Mesothelial cell of epicardium (in vitro differentiated cells): ENCODE measurements at regions not wholly inside any gene's neighbourhood (a gene's known extent, or its start where the extent isn't known, plus 50 kb on each side); places are given as distances from the start of the nearest gene placed in this dataset.

Experiments
- DNase-seq, 2 experiments: peaks; one replicate each; pipeline ENCODE4 v3.0.0; 2021; ENCODE audit warnings: low spot score in 2 of 2; ENCODE audit not compliant: unreplicated experiment in 2 of 2
- H3K27ac Mint-ChIP-seq: 2 replicates; pipeline ENCODE4 v1.8.0; 2021; ENCODE audit warnings: mixed read lengths
- H3K27me3 Mint-ChIP-seq: 2 replicates; pipeline ENCODE4 v1.8.0; 2021; ENCODE audit warnings: low read depth, mixed read lengths
- H3K36me3 Mint-ChIP-seq: 2 replicates; pipeline ENCODE4 v1.8.0; 2021; ENCODE audit warnings: mixed read lengths
- H3K4me1 Mint-ChIP-seq: 2 replicates; pipeline ENCODE4 v1.8.0; 2021; ENCODE audit warnings: mixed read lengths
- H3K4me3 Mint-ChIP-seq: 2 replicates; pipeline ENCODE4 v1.8.0; 2021; ENCODE audit warnings: mild to moderate bottlenecking, moderate library complexity, mixed read lengths
- H3K9me3 Mint-ChIP-seq: 2 replicates; pipeline ENCODE4 v1.8.0; 2021; ENCODE audit warnings: mixed read lengths
- TF ChIP-seq, protein P1 (sequence below): fragments of 200-600 bp; sonication (generic); IDR thresholded peaks from one replicate; pipeline ENCODE4 v1.5.0; 2021; ENCODE audit warnings: antibody characterized with exemption; ENCODE audit not compliant: unreplicated experiment

GRCh38 chr6:159595173-159595572, 97.9 kb downstream of the SOD2 start:
- Mint-ChIP-seq H3K36me3 (no peaks in the 10 kb centered on the region), H3K27ac (no peak overlapping the region)

DNA sequence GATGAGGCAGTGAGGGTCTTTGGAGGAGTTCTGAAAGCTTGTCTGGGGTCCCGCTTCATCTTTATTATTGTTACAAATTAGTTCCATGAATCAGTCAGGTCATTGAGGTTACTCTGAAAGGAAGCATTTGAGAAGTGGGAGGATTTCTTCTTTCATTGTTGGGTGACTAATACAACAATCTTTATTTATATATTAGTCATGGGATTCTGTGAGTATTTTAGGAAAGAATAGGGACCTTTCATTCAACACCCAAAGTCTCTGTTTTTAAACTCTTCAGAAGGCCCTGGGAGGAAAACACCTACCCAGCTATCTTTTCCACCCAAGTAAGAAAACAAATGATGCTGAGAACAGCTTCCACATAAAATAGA, 98.3 kb downstream of the SOD2 start:
- no peak overlapping the region for H3K27ac Mint-ChIP-seq
- H3K9me3 Mint-ChIP-seq: no peaks in the 10 kb centered on the region
- no peaks in the 10 kb centered on the region for H3K4me1 Mint-ChIP-seq
- TF ChIP-seq, protein P1, sequence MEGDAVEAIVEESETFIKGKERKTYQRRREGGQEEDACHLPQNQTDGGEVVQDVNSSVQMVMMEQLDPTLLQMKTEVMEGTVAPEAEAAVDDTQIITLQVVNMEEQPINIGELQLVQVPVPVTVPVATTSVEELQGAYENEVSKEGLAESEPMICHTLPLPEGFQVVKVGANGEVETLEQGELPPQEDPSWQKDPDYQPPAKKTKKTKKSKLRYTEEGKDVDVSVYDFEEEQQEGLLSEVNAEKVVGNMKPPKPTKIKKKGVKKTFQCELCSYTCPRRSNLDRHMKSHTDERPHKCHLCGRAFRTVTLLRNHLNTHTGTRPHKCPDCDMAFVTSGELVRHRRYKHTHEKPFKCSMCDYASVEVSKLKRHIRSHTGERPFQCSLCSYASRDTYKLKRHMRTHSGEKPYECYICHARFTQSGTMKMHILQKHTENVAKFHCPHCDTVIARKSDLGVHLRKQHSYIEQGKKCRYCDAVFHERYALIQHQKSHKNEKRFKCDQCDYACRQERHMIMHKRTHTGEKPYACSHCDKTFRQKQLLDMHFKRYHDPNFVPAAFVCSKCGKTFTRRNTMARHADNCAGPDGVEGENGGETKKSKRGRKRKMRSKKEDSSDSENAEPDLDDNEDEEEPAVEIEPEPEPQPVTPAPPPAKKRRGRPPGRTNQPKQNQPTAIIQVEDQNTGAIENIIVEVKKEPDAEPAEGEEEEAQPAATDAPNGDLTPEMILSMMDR: no peak
- H3K4me3 Mint-ChIP-seq: no peak overlapping the region
- no peaks in the 10 kb centered on the region for H3K36me3 Mint-ChIP-seq
- H3K27me3 Mint-ChIP-seq: peaks cover 4% of the 10 kb centered on the region
- DNase-seq: no peak

More at GRCh38 chr6:159595173-159595572, 97.9 kb downstream of the SOD2 start:
- TF ChIP-seq, protein P1: no peak
- Mint-ChIP-seq H3K9me3 (no peaks in the 10 kb centered on the region), H3K4me1 (no peaks in the 10 kb centered on the region), H3K27me3 (peaks cover 5% of the 10 kb centered on the region), H3K4me3 (no peak overlapping the region)
- DNase-seq: no peak

- Mint-ChIP-seq H3K4me1 (no peaks in the 10 kb centered on the region), H3K36me3 (no peaks in the 10 kb centered on the region), H3K27ac (no peak overlapping the region), H3K4me3 (no peak overlapping the region), H3K9me3 (no peaks in the 10 kb centered on the region), H3K27me3 (peaks cover 5% of the 10 kb centered on the region)
- TF ChIP-seq, protein P1: no peak
- DNase-seq: no peak
Measured at GRCh38 chr6:159594106-159594749, 98.8 kb downstream of the SOD2 start.

DNA sequence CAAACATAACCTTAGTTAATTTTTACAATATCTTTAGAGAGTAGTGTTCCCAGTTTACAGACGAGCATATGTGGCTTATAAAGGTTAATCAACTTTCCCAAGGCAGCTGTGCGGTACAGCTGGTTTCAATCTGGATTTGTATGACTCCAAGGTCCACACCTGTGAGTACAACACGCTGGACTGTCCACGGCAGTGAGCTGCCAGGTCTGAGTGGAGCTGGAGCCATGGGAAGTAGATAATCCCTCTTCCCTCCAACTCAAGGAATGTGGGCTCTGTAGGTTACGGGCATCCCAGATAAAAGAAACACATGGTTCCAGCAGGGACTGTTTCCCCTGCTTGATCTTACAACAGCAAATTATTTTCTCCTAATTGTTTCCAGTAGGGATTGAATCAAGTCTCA, 102.2 kb downstream of the SOD2 start:
- Mint-ChIP-seq H3K27me3 (peaks cover 11% of the 10 kb centered on the region), H3K36me3 (no peaks in the 10 kb centered on the region), H3K9me3 (no peaks in the 10 kb centered on the region), H3K27ac (no peak overlapping the region), H3K4me3 (no peak overlapping the region), H3K4me1 (no peaks in the 10 kb centered on the region)
- TF ChIP-seq, protein P1: no peak
- DNase-seq: no peak

GRCh38 chr6:159586684-159587083, 106.4 kb downstream of the SOD2 start:
- no peaks in the 10 kb centered on the region for H3K9me3 Mint-ChIP-seq
- no peak for DNase-seq
- TF ChIP-seq, protein P1: no peak
- H3K4me1 Mint-ChIP-seq: no peaks in the 10 kb centered on the region
- no peak overlapping the region for H3K27ac Mint-ChIP-seq
- peaks cover 12% of the 10 kb centered on the region for H3K27me3 Mint-ChIP-seq
- no peaks in the 10 kb centered on the region for H3K36me3 Mint-ChIP-seq
- H3K4me3 Mint-ChIP-seq: no peak overlapping the region

- Mint-ChIP-seq H3K27ac (no peak overlapping the region), H3K27me3 (peaks cover 20% of the 10 kb centered on the region), H3K4me1 (no peaks in the 10 kb centered on the region), H3K36me3 (no peaks in the 10 kb centered on the region), H3K9me3 (peaks cover 6% of the 10 kb centered on the region), H3K4me3 (no peak overlapping the region)
- TF ChIP-seq, protein P1: no peak
- no peak for DNase-seq
Measured at GRCh38 chr6:159582736-159583135, 110.3 kb downstream of the SOD2 start.
